ENCODE measurements at regions not wholly inside any gene's neighbourhood (a gene's known extent, or its start where the extent isn't known, plus 50 kb on each side); places are given as distances from the start of the nearest gene placed in this dataset.

DNA sequence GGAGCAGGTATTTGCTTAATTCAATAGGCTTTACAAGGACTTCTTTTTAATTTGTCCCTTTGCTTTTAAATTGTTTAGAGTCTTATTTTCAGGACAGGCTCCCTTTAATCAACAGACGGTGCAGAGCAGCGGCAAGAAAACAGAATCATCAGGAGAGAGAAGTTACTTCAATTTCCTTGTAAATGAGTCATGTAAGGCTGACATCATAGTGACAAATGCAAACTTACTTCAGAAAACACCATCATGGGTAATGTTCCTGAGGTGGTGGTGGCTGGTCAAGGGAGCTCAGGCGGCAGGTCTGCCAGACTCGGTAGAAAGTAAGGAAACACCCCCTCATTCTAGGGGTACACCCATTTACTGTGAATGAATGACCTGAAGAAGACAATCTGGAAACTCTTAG, 395.1 kb downstream of the FBXO15 start:
- no peaks in the 10 kb centered on the region for H4K20me1 ChIP-seq (ENCODE audit: insufficient read depth, low read length)
- H3K4me3 ChIP-seq (replicated peaks in 1 of 3; ENCODE audit: low read depth in 2 of 3, low read length in 3 of 3), result no peak overlapping the region
- no peaks in the 10 kb centered on the region for H3K79me2 ChIP-seq (ENCODE audit: insufficient read depth, low read length)
- Mint-ChIP-seq H3K9me3 (no peaks in the 10 kb centered on the region), H3K36me3 (no peaks in the 10 kb centered on the region), H3K27ac (no peak overlapping the region), H3K4me3 (no peak overlapping the region), H3K4me1 (no peaks in the 10 kb centered on the region), H3K27me3 (ENCODE audit: low read depth in 3 of 3) (peaks cover 0 to 2% (median 0%) of the 10 kb centered on the region in 3 donors)
- no peak overlapping the region for H3K4me2 ChIP-seq (replicated peaks; ENCODE audit: extremely low read depth, low read length, poor library complexity, severe bottlenecking)
- H2AFZ ChIP-seq (ENCODE audit: insufficient read depth, low read depth, low read length, poor library complexity, severe bottlenecking), result no peak overlapping the region
- no peaks in the 10 kb centered on the region for H3K27me3 ChIP-seq (ENCODE audit: control insufficient read depth in 2 of 2, insufficient read depth in 2 of 2, low read length in 2 of 2)
- intact Hi-C loops (cut with micrococcal nuclease), result no loop called here
- no peak overlapping the region for H3K9ac ChIP-seq (ENCODE audit: insufficient read depth, low read length, poor library complexity, severe bottlenecking)
- WGBS (ENCODE audit: insufficient coverage), result no CpG with 5 or more reads among the region's 4 CpGs
- DNase-seq, result no peak
- no peaks in the 10 kb centered on the region for H3K4me1 ChIP-seq (ENCODE audit: control insufficient read depth in 1 of 2, insufficient read depth in 2 of 2, low read length in 2 of 2)
- TF ChIP-seq, protein P1, sequence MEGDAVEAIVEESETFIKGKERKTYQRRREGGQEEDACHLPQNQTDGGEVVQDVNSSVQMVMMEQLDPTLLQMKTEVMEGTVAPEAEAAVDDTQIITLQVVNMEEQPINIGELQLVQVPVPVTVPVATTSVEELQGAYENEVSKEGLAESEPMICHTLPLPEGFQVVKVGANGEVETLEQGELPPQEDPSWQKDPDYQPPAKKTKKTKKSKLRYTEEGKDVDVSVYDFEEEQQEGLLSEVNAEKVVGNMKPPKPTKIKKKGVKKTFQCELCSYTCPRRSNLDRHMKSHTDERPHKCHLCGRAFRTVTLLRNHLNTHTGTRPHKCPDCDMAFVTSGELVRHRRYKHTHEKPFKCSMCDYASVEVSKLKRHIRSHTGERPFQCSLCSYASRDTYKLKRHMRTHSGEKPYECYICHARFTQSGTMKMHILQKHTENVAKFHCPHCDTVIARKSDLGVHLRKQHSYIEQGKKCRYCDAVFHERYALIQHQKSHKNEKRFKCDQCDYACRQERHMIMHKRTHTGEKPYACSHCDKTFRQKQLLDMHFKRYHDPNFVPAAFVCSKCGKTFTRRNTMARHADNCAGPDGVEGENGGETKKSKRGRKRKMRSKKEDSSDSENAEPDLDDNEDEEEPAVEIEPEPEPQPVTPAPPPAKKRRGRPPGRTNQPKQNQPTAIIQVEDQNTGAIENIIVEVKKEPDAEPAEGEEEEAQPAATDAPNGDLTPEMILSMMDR (IDR thresholded peaks at IDR 0.05), result no peak
- H3K27ac ChIP-seq (ENCODE audit: low read depth in 1 of 2, low read length in 2 of 2), result no peak overlapping the region
- H3K36me3 ChIP-seq (replicated peaks in 1 of 2; ENCODE audit: control insufficient read depth in 1 of 2, insufficient read depth in 2 of 2, low read length in 2 of 2), result no peaks in the 10 kb centered on the region
- H3K9me3 ChIP-seq (replicated peaks in 1 of 2; ENCODE audit: control insufficient read depth in 1 of 2, insufficient read depth in 1 of 2, low read length in 2 of 2), result no peaks in the 10 kb centered on the region

DNA sequence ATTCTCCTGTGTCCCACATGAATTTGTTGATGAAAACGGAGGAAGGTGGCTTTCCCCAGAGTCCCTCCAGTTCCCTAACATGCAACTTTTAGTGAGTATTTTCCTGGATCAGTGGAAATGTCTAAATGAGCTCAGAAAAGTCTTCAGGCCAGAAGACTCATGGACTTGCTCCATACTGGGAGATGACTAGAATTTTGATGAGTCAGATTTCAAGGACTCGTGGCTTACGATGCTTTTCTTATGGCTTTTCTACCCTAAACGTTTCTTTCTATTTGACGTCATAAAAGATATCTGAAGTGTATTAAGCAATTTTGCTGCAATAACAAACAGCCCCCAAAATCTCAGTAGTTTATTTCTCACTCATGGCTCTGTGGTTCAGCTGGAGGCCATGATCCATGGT, 397.6 kb downstream of the FBXO15 start:
- no peaks in the 10 kb centered on the region for H4K20me1 ChIP-seq (ENCODE audit: insufficient read depth, low read length)
- no peaks in the 10 kb centered on the region for H3K36me3 ChIP-seq (replicated peaks in 1 of 2; ENCODE audit: control insufficient read depth in 1 of 2, insufficient read depth in 2 of 2, low read length in 2 of 2)
- H3K9ac ChIP-seq (ENCODE audit: insufficient read depth, low read length, poor library complexity, severe bottlenecking), result no peak overlapping the region
- TF ChIP-seq, protein P1 (IDR thresholded peaks at IDR 0.05), result no peak
- intact Hi-C loops (cut with micrococcal nuclease), result no loop called here
- no peaks in the 10 kb centered on the region for H3K4me1 ChIP-seq (ENCODE audit: control insufficient read depth in 1 of 2, insufficient read depth in 2 of 2, low read length in 2 of 2)
- no peaks in the 10 kb centered on the region for H3K9me3 ChIP-seq (replicated peaks in 1 of 2; ENCODE audit: control insufficient read depth in 1 of 2, insufficient read depth in 1 of 2, low read length in 2 of 2)
- no peaks in the 10 kb centered on the region for H3K36me3 Mint-ChIP-seq
- no peaks in the 10 kb centered on the region for H3K27me3 ChIP-seq (ENCODE audit: control insufficient read depth in 2 of 2, insufficient read depth in 2 of 2, low read length in 2 of 2)
- no CpG with 5 or more reads among the region's 5 CpGs for WGBS (ENCODE audit: insufficient coverage)
- no peak overlapping the region for H3K27ac ChIP-seq (ENCODE audit: low read depth in 1 of 2, low read length in 2 of 2)
- no peak overlapping the region for H2AFZ ChIP-seq (ENCODE audit: insufficient read depth, low read depth, low read length, poor library complexity, severe bottlenecking)
- H3K4me3 Mint-ChIP-seq, result no peak overlapping the region
- H3K4me1 Mint-ChIP-seq, result no peaks in the 10 kb centered on the region
- H3K27ac Mint-ChIP-seq, result no peak overlapping the region
- no peak for DNase-seq
- no peaks in the 10 kb centered on the region for H3K79me2 ChIP-seq (ENCODE audit: insufficient read depth, low read length)
- H3K9me3 Mint-ChIP-seq, result no peaks in the 10 kb centered on the region
- H3K27me3 Mint-ChIP-seq (ENCODE audit: low read depth in 3 of 3), result peaks cover 0 to 2% (median 0%) of the 10 kb centered on the region in 3 donors
- H3K4me3 ChIP-seq (replicated peaks in 1 of 3; ENCODE audit: low read depth in 2 of 3, low read length in 3 of 3), result no peak overlapping the region
- H3K4me2 ChIP-seq (replicated peaks; ENCODE audit: extremely low read depth, low read length, poor library complexity, severe bottlenecking), result no peak overlapping the region

Data from CD14-positive monocyte (primary cell).